SK-N-SH treated with all-trans-retinoic acid at 6 μM for 48 hours (cell line): ENCODE measurements at regions not wholly inside any gene's neighbourhood (a gene's known extent, or its start where the extent isn't known, plus 50 kb on each side); places are given as distances from the start of the nearest gene placed in this dataset.

ENCODE experiments used
- ATAC-seq: fragments of 200-7000 bp; cut with Tn5 transposase; 3 replicates; pipeline ENCODE4 v1.9.1; 2020; ENCODE audit warnings: mild to moderate bottlenecking, moderate library complexity
- BACH2 ChIP-seq: fragments of 250-450 bp; sonication (Bioruptor Pico); IDR thresholded peaks from 2 replicates; pipeline ENCODE4 v1.9.0; 2021; ENCODE audit warnings: mild to moderate bottlenecking, borderline replicate concordance
- CSDC2 ChIP-seq: fragments of 250-450 bp; sonication (Bioruptor Pico); IDR thresholded peaks from 2 replicates; pipeline ENCODE4 v1.5.0; 2020; ENCODE audit warnings: mild to moderate bottlenecking, moderate library complexity
- ESRRG ChIP-seq: fragments of 250-450 bp; sonication (Bioruptor Pico); IDR thresholded peaks from 2 replicates; pipeline ENCODE4 v1.6.1; 2021; ENCODE audit warnings: mild to moderate bottlenecking
- GLIS3 ChIP-seq: fragments of 250-450 bp; sonication (Bioruptor Pico); IDR thresholded peaks from 2 replicates; pipeline ENCODE4 v1.5.0; 2020; ENCODE audit warnings: mild to moderate bottlenecking, moderate library complexity
- ISL1 ChIP-seq: fragments of 250-450 bp; sonication (Bioruptor Pico); IDR thresholded peaks from 2 replicates; pipeline ENCODE4 v2.1.2; 2022; ENCODE audit warnings: mild to moderate bottlenecking, moderate library complexity
- PPARA ChIP-seq: fragments of 250-450 bp; sonication (Bioruptor Pico); IDR thresholded peaks from 2 replicates; pipeline ENCODE4 v1.5.0; 2020; ENCODE audit warnings: mild to moderate bottlenecking, borderline replicate concordance
- TCF4 ChIP-seq: fragments of 250-450 bp; sonication (Bioruptor Pico); IDR thresholded peaks from 2 replicates; pipeline ENCODE4 v1.8.0; 2021; ENCODE audit warnings: mild to moderate bottlenecking, moderate library complexity, borderline replicate concordance
- TOX ChIP-seq: fragments of 250-450 bp; sonication (Bioruptor Pico); IDR thresholded peaks from 2 replicates; pipeline ENCODE4 v1.8.0; 2021; ENCODE audit warnings: mild to moderate bottlenecking, moderate library complexity, borderline replicate concordance
- ZC3H10 ChIP-seq: fragments of 250-450 bp; sonication (Bioruptor Pico); IDR thresholded peaks from 2 replicates; pipeline ENCODE4 v1.5.1; 2021; ENCODE audit warnings: mild to moderate bottlenecking, moderate library complexity
- ZNF565 ChIP-seq: fragments of 450-650 bp; formaldehyde crosslinking; conservative IDR thresholded peaks from 2 replicates; pipeline ENCODE4 v1.5.0; 2020; ENCODE audit warnings: low read depth, mild to moderate bottlenecking, moderate library complexity
- ZNF70 ChIP-seq: fragments of 450-650 bp; formaldehyde crosslinking; IDR thresholded peaks from 2 replicates; pipeline ENCODE4 v1.5.0; 2020; ENCODE audit warnings: mild to moderate bottlenecking, moderate library complexity
- TF ChIP-seq, protein P1 (sequence below): fragments of 250-450 bp; sonication (Bioruptor Pico); IDR thresholded peaks from 2 replicates; pipeline ENCODE4 v1.5.1; 2021; ENCODE audit warnings: mild to moderate bottlenecking, moderate library complexity
- TF ChIP-seq, protein P2 (sequence below): fragments of 250-450 bp; sonication (Bioruptor Pico); IDR thresholded peaks from 2 replicates; pipeline ENCODE4 v1.5.0; 2020; ENCODE audit warnings: mild to moderate bottlenecking, moderate library complexity
- TF ChIP-seq, protein P3 (sequence below): fragments of 250-450 bp; sonication (Bioruptor Pico); IDR thresholded peaks from 2 replicates; pipeline ENCODE4 v1.8.0; 2021; ENCODE audit warnings: low read depth, mild to moderate bottlenecking, moderate library complexity, borderline replicate concordance
- TF ChIP-seq, protein P4 (sequence below): fragments of 250-450 bp; sonication (Bioruptor Pico); IDR thresholded peaks from 2 replicates; pipeline ENCODE4 v1.8.0; 2020; ENCODE audit warnings: mild to moderate bottlenecking, moderate library complexity, borderline replicate concordance

DNA sequence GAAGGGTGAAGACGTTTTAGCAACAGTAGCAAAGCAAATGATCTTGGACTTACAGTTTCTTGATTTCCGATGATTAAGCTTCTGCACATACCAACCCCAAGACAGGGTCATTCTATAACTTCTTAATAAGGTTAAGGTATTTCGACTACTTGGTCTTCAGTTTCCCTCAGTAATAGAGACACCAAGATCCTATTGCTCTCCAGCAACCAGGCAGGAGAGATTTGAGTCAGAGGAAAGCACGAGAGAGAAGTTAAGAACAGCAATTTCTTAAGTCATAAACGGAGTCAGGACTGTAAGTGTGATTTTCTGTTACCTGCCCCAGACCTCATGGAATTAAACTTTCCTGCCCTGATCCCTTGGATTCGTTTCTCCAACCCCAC lies 215.6 kb downstream of the TTC8 start:
- TF ChIP-seq CSDC2 (CRISPR knock-in tag), result no peak
- TF ChIP-seq ZC3H10 (CRISPR knock-in tag), result no peak
- no peak for TF ChIP-seq ISL1 (CRISPR knock-in tag)
- TF ChIP-seq BACH2 (CRISPR knock-in tag), result no peak
- no peak for TF ChIP-seq ESRRG (CRISPR knock-in tag)
- TF ChIP-seq, protein P1, sequence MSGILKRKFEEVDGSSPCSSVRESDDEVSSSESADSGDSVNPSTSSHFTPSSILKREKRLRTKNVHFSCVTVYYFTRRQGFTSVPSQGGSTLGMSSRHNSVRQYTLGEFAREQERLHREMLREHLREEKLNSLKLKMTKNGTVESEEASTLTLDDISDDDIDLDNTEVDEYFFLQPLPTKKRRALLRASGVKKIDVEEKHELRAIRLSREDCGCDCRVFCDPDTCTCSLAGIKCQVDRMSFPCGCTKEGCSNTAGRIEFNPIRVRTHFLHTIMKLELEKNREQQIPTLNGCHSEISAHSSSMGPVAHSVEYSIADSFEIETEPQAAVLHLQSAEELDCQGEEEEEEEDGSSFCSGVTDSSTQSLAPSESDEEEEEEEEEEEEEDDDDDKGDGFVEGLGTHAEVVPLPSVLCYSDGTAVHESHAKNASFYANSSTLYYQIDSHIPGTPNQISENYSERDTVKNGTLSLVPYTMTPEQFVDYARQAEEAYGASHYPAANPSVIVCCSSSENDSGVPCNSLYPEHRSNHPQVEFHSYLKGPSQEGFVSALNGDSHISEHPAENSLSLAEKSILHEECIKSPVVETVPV (CRISPR knock-in tag), result no peak
- no peak for TF ChIP-seq ZNF565 (CRISPR knock-in tag)
- no peak for TF ChIP-seq TCF4
- TF ChIP-seq ZNF70 (CRISPR knock-in tag), result no peak
- TF ChIP-seq, protein P2, sequence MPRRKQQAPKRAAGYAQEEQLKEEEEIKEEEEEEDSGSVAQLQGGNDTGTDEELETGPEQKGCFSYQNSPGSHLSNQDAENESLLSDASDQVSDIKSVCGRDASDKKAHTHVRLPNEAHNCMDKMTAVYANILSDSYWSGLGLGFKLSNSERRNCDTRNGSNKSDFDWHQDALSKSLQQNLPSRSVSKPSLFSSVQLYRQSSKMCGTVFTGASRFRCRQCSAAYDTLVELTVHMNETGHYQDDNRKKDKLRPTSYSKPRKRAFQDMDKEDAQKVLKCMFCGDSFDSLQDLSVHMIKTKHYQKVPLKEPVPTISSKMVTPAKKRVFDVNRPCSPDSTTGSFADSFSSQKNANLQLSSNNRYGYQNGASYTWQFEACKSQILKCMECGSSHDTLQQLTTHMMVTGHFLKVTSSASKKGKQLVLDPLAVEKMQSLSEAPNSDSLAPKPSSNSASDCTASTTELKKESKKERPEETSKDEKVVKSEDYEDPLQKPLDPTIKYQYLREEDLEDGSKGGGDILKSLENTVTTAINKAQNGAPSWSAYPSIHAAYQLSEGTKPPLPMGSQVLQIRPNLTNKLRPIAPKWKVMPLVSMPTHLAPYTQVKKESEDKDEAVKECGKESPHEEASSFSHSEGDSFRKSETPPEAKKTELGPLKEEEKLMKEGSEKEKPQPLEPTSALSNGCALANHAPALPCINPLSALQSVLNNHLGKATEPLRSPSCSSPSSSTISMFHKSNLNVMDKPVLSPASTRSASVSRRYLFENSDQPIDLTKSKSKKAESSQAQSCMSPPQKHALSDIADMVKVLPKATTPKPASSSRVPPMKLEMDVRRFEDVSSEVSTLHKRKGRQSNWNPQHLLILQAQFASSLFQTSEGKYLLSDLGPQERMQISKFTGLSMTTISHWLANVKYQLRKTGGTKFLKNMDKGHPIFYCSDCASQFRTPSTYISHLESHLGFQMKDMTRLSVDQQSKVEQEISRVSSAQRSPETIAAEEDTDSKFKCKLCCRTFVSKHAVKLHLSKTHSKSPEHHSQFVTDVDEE (CRISPR knock-in tag), result no peak
- no peak for TF ChIP-seq TOX (CRISPR knock-in tag)
- no peak for TF ChIP-seq GLIS3 (CRISPR knock-in tag)
- no peak for TF ChIP-seq PPARA
- TF ChIP-seq, protein P3, sequence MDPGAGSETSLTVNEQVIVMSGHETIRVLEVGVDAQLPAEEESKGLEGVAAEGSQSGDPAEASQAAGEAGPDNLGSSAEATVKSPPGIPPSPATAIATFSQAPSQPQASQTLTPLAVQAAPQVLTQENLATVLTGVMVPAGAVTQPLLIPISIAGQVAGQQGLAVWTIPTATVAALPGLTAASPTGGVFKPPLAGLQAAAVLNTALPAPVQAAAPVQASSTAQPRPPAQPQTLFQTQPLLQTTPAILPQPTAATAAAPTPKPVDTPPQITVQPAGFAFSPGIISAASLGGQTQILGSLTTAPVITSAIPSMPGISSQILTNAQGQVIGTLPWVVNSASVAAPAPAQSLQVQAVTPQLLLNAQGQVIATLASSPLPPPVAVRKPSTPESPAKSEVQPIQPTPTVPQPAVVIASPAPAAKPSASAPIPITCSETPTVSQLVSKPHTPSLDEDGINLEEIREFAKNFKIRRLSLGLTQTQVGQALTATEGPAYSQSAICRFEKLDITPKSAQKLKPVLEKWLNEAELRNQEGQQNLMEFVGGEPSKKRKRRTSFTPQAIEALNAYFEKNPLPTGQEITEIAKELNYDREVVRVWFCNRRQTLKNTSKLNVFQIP, result no peak
- TF ChIP-seq, protein P4, sequence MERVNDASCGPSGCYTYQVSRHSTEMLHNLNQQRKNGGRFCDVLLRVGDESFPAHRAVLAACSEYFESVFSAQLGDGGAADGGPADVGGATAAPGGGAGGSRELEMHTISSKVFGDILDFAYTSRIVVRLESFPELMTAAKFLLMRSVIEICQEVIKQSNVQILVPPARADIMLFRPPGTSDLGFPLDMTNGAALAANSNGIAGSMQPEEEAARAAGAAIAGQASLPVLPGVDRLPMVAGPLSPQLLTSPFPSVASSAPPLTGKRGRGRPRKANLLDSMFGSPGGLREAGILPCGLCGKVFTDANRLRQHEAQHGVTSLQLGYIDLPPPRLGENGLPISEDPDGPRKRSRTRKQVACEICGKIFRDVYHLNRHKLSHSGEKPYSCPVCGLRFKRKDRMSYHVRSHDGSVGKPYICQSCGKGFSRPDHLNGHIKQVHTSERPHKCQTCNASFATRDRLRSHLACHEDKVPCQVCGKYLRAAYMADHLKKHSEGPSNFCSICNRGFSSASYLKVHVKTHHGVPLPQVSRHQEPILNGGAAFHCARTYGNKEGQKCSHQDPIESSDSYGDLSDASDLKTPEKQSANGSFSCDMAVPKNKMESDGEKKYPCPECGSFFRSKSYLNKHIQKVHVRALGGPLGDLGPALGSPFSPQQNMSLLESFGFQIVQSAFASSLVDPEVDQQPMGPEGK (CRISPR knock-in tag), result no peak
- TF ChIP-seq, all 23 proteins: peak for 0
- ATAC-seq, result peak; percentile 2; the same call in 2 of the 3 replicates

DNA sequence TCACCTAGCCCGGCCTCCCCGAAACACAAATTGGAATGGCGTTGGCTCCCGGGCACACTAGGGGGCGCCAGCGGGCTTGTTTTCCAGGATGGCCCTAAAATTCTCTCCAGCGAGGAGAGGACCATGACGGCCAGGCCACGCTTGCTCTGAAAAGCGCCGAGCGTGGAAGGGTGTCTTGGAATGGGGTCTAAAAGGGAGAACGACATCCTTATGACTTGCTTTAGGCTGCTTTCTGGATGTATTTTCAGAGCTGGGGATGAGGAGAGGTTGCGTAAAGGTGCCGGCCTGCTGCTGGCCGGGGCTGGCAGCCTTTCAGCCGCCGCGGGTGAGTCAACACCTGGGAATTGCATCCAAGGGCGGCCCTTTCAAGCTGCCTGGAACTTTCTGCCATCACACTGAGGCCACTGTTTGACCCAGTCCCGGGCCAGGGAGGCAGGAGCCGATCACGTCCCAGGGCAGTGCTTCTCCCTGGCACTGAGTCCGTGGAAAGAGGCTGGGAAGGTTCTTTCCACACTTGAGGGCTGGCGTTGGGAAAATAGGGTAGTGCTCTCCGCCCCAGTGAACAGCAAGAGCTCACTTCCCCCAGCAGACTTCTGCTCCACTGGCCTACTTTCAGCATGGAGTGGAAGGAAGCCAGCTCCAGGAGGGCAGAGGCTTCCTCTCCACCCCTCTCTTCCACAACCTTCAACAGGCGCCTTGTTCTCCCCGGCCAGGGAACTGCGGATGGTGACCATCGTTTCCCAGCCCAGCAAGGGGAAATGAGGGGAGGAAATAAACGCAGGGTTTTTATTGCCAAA lies 216.2 kb downstream of the TTC8 start:
- peak; percentile 90 for ATAC-seq
- no peak for TF ChIP-seq ZC3H10 (CRISPR knock-in tag)
- no peak for TF ChIP-seq GLIS3 (CRISPR knock-in tag)
- TF ChIP-seq, protein P3, result no peak
- TF ChIP-seq, protein P2 (CRISPR knock-in tag), result no peak

DNA sequence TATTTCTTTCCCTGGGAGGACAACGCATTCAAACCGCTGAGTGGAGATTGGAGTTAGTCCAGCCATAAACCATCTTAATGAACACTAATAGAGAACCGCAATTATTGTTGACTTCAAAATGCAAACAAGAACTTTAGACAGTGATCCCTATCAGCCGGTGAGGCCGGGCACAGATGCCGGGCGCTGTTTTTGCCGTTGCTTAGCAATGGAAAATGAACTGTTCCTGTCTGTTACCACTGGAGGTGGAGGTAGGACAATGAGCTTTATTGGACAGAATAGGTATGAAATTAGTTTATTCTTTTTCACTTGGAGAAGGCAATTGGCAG lies 216.8 kb downstream of the TTC8 start:
- no peak for TF ChIP-seq TOX (CRISPR knock-in tag)
- TF ChIP-seq GLIS3 (CRISPR knock-in tag), result 0 out of 2 replicates have a peak, but pooled peaks have one; percentile 4
- peak; percentile 58 for TF ChIP-seq ISL1 (CRISPR knock-in tag)
- peak; percentile 34; the same call in 1 of the 2 replicates for TF ChIP-seq TCF4

More for the DNA sequence above, 216.8 kb downstream of the TTC8 start:
- ATAC-seq, result peak; percentile 76
